GM12891 (cell line): ENCODE measurements at regions not wholly inside any gene's neighbourhood (a gene's known extent, or its start where the extent isn't known, plus 50 kb on each side); places are given as distances from the start of the nearest gene placed in this dataset.

Source experiments
- PAX5 ChIP-seq: IDR thresholded peaks from 2 replicates; pipeline ENCODE4 v1.6.1; 2011; ENCODE audit warnings: low read length, moderate library complexity, mild to moderate bottlenecking; ENCODE audit not compliant: insufficient read depth, severe bottlenecking
- POLR2A ChIP-seq: IDR thresholded peaks from 2 replicates; pipeline ENCODE4 v1.6.1; 2011; ENCODE audit warnings: low read depth, low read length, control low read depth
- POLR2AphosphoS5 ChIP-seq: IDR thresholded peaks from 2 replicates; pipeline ENCODE4 v1.6.1; 2011; ENCODE audit warnings: low read depth, low read length, control low read depth
- POU2F2 ChIP-seq: IDR thresholded peaks from 2 replicates; pipeline ENCODE4 v1.6.1; 2011; ENCODE audit warnings: low read depth, mild to moderate bottlenecking, control low read depth, low read length, moderate library complexity
- SPI1 ChIP-seq: IDR thresholded peaks from 2 replicates; pipeline ENCODE4 v1.6.1; 2011; ENCODE audit warnings: low read depth, low read length, control low read depth
- TAF1 ChIP-seq: IDR thresholded peaks from 2 replicates; pipeline ENCODE4 v1.6.1; 2011; ENCODE audit warnings: low read depth, low read length, control low read depth

DNA sequence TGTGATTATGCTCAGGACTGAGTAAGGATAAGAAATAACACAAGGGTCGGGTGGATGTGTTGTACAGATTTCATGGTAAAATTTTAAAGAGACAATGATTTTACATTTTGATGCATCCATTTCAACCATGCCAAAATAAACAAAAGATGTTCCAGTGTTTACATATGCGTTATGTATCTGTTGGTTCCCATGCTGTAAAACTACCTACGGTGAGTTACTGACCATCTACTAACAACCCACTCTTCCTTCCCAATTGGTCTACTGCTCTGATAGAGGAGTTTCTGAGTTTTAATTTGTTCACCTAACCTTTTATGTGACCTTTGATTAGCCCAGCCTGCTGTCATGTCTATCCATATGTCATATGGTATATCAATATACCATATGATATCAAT, 1697.1 kb downstream of the MAT2B start:
- no peak for TF ChIP-seq POLR2A
- no peak for TF ChIP-seq POLR2AphosphoS5
- TF ChIP-seq SPI1 = no peak
- no peak for TF ChIP-seq TAF1
- TF ChIP-seq POU2F2 = no peak
- no peak for TF ChIP-seq PAX5
